ENCODE measurements at regions not wholly inside any gene's neighbourhood (a gene's known extent, or its start where the extent isn't known, plus 50 kb on each side); places are given as distances from the start of the nearest gene placed in this dataset.
"Not testable (repeated sequence)": the region's sequence is repeated elsewhere in the genome, so short reads cannot be mapped to it uniquely, and the experiment has no call there.

GRCh38 chrX:530726-531610, 99.6 kb upstream of the SHOX start:
- H3K9me3 Mint-ChIP-seq, result peaks cover 7 to 22% of the 10 kb centered on the region in 2 donors
- H3K4me3 Mint-ChIP-seq, result no peak overlapping the region
- no peak overlapping the region for H3K27ac Mint-ChIP-seq
- ATAC-seq (replicated peaks), result no peak
- no peak for DNase-seq
- no peaks in the 10 kb centered on the region for H3K27me3 Mint-ChIP-seq
- H3K36me3 Mint-ChIP-seq (ENCODE audit: insufficient read depth), result no peaks in the 10 kb centered on the region
- H3K4me1 Mint-ChIP-seq (ENCODE audit: low read depth in 2 of 2), result no peaks in the 10 kb centered on the region

GRCh38 chrX:531611-531936, 99.0 kb upstream of the SHOX start:
- no peaks in the 10 kb centered on the region for H3K4me1 Mint-ChIP-seq (ENCODE audit: low read depth in 2 of 2)
- H3K27ac Mint-ChIP-seq, result no peak overlapping the region
- DNase-seq, result no peak
- H3K27me3 Mint-ChIP-seq, result no peaks in the 10 kb centered on the region
- H3K9me3 Mint-ChIP-seq, result peaks cover 7 to 22% of the 10 kb centered on the region in 2 donors
- no peaks in the 10 kb centered on the region for H3K36me3 Mint-ChIP-seq (ENCODE audit: insufficient read depth)
- ATAC-seq (replicated peaks), result no peak
- no peak overlapping the region for H3K4me3 Mint-ChIP-seq

- Mint-ChIP-seq H3K4me1 (ENCODE audit: low read depth in 2 of 2) (no peaks in the 10 kb centered on the region), H3K27me3 (no peaks in the 10 kb centered on the region), H3K27ac (no peak overlapping the region), H3K9me3 (peaks cover 0 to 19% of the 10 kb centered on the region in 2 donors), H3K36me3 (ENCODE audit: insufficient read depth) (no peaks in the 10 kb centered on the region), H3K4me3 (no peak overlapping the region)
- DNase-seq (no peak), ATAC-seq (replicated peaks) (no peak)
Observed at GRCh38 chrX:534804-535203, 95.8 kb upstream of the SHOX start.

DNA sequence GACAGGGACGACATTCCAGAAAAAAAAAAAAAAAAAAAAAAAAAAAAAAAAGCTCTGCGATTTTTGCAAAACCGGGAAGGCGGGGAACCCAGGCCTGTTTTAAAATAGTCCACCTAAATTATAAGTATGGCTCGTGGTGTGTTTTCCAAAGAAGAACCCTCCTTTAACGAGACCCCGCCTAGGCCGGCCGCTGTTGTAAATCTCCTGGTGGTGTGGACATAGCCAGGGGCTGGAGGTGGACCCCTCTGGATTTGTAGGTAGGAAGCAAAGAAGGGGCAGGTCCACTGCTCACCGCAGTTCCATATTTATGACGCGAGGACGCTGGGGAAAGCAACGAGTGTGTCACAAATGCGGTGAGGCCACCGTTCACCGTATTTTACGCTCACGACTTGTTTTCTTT, 94.0 kb upstream of the SHOX start:
- H3K4me3 Mint-ChIP-seq, result no peak overlapping the region
- DNase-seq (no peak), ATAC-seq (replicated peaks) (no peak)
- no peak overlapping the region for H3K27ac Mint-ChIP-seq
- peaks cover 0 to 8% of the 10 kb centered on the region in 2 donors for H3K9me3 Mint-ChIP-seq
- H3K36me3 Mint-ChIP-seq (ENCODE audit: insufficient read depth), result no peaks in the 10 kb centered on the region
- H3K27me3 Mint-ChIP-seq, result no peaks in the 10 kb centered on the region
- H3K4me1 Mint-ChIP-seq (ENCODE audit: low read depth in 2 of 2), result no peaks in the 10 kb centered on the region

GRCh38 chrX:537151-537550, 93.4 kb upstream of the SHOX start:
- peaks cover 0 to 11% of the 10 kb centered on the region in 2 donors for H3K9me3 Mint-ChIP-seq
- no peak overlapping the region for H3K27ac Mint-ChIP-seq
- no peaks in the 10 kb centered on the region for H3K36me3 Mint-ChIP-seq (ENCODE audit: insufficient read depth)
- no peak for ATAC-seq (replicated peaks)
- DNase-seq, result no peak
- H3K4me1 Mint-ChIP-seq (ENCODE audit: low read depth in 2 of 2), result no peaks in the 10 kb centered on the region
- H3K4me3 Mint-ChIP-seq, result no peak overlapping the region
- no peaks in the 10 kb centered on the region for H3K27me3 Mint-ChIP-seq

GRCh38 chrX:538311-538710, 92.3 kb upstream of the SHOX start:
- no peak overlapping the region for H3K27ac Mint-ChIP-seq
- no peaks in the 10 kb centered on the region for H3K4me1 Mint-ChIP-seq (ENCODE audit: low read depth in 2 of 2)
- H3K4me3 Mint-ChIP-seq, result no peak overlapping the region
- H3K9me3 Mint-ChIP-seq, result peaks cover 0 to 11% of the 10 kb centered on the region in 2 donors
- no peaks in the 10 kb centered on the region for H3K27me3 Mint-ChIP-seq
- DNase-seq (no peak), ATAC-seq (replicated peaks) (no peak)
- H3K36me3 Mint-ChIP-seq (ENCODE audit: insufficient read depth), result no peaks in the 10 kb centered on the region

- ATAC-seq (replicated peaks); H3K9me3 Mint-ChIP-seq; H3K4me1 Mint-ChIP-seq (ENCODE audit: low read depth in 2 of 2); H3K36me3 Mint-ChIP-seq (ENCODE audit: insufficient read depth); H3K27ac Mint-ChIP-seq; H3K4me3 Mint-ChIP-seq; H3K27me3 Mint-ChIP-seq; DNase-seq: not testable (repeated sequence)
Observed at GRCh38 chrX:541006-541405, 89.6 kb upstream of the SHOX start.

DNA sequence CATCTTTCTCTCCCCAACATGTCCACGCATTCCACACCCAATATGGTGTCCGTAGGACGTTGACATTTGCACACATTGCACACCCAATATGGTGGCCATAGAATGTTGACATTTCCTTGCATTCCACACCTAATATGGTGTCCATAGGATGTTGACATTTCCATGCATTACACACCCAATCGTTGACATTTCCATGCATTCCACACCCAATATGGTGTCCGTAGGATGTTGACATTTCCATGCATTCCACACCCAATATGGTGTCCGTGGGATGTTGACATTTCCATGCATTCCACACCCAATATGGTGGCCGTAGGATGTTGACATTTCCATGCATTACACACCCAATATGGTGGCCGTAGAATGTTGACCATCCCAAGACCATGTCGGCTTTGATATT, 88.4 kb upstream of the SHOX start:
- Mint-ChIP-seq H3K27me3 (no peaks in the 10 kb centered on the region), H3K4me3 (no peak overlapping the region), H3K36me3 (ENCODE audit: insufficient read depth) (no peaks in the 10 kb centered on the region), H3K9me3 (peaks cover 0 to 8% of the 10 kb centered on the region in 2 donors), H3K4me1 (ENCODE audit: low read depth in 2 of 2) (no peaks in the 10 kb centered on the region), H3K27ac (no peak overlapping the region)
- DNase-seq (no peak), ATAC-seq (replicated peaks) (no peak)

- H3K4me1 Mint-ChIP-seq (ENCODE audit: low read depth in 2 of 2), result no peaks in the 10 kb centered on the region
Observed at GRCh38 chrX:545452-545885, 85.1 kb upstream of the SHOX start.

GRCh38 chrX:550514-550913, 80.1 kb upstream of the SHOX start:
- Mint-ChIP-seq H3K4me1 (ENCODE audit: low read depth in 2 of 2) (no peaks in the 10 kb centered on the region), H3K27ac (no peak overlapping the region), H3K27me3 (no peaks in the 10 kb centered on the region), H3K9me3 (peaks cover 23 to 32% of the 10 kb centered on the region in 2 donors), H3K4me3 (no peak overlapping the region), H3K36me3 (ENCODE audit: insufficient read depth) (no peaks in the 10 kb centered on the region)
- no peak for ATAC-seq (replicated peaks)
- no peak for DNase-seq

More at GRCh38 chrX:545452-545885, 85.1 kb upstream of the SHOX start:
- no peaks in the 10 kb centered on the region for H3K36me3 Mint-ChIP-seq (ENCODE audit: insufficient read depth)
- no peak overlapping the region for H3K4me3 Mint-ChIP-seq
- H3K9me3 Mint-ChIP-seq, result peaks cover 18% of the 10 kb centered on the region in 2 donors
- ATAC-seq (replicated peaks) (no peak), DNase-seq (no peak)
- H3K27me3 Mint-ChIP-seq, result no peaks in the 10 kb centered on the region
- no peak overlapping the region for H3K27ac Mint-ChIP-seq

DNA sequence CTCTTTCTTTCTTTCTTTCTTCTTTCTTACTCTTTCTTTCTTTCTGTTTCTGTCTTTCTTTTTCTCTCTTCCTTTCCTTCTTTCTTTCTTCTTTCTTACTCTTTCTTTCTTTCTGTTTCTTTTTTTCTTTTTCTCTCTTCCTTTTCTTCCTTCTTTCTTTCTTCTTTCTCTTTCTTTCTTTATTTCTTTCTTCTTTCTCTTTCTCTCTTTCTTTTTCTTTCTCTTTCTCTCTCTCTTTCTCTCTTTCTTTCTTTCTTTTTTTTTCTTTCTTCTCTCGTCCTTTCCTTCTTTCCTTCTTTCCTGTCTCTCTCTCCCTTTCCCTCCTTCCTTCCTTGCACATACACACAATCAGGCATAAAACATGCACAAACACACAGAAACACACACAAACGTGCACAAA, 79.3 kb upstream of the SHOX start:
- DNase-seq (no peak), ATAC-seq (replicated peaks) (no peak)
- Mint-ChIP-seq H3K27me3 (no peaks in the 10 kb centered on the region), H3K36me3 (ENCODE audit: insufficient read depth) (no peaks in the 10 kb centered on the region), H3K27ac (no peak overlapping the region), H3K4me1 (ENCODE audit: low read depth in 2 of 2) (no peaks in the 10 kb centered on the region), H3K9me3 (peaks cover 24 to 32% of the 10 kb centered on the region in 2 donors), H3K4me3 (no peak overlapping the region)

GRCh38 chrX:552496-552895, 78.1 kb upstream of the SHOX start:
- Mint-ChIP-seq H3K36me3 (ENCODE audit: insufficient read depth) (no peaks in the 10 kb centered on the region), H3K4me1 (ENCODE audit: low read depth in 2 of 2) (no peaks in the 10 kb centered on the region), H3K27ac (no peak overlapping the region), H3K4me3 (no peak overlapping the region), H3K27me3 (no peaks in the 10 kb centered on the region), H3K9me3 (peaks cover 24 to 32% of the 10 kb centered on the region in 2 donors)
- ATAC-seq (replicated peaks) (no peak), DNase-seq (no peak)

DNA sequence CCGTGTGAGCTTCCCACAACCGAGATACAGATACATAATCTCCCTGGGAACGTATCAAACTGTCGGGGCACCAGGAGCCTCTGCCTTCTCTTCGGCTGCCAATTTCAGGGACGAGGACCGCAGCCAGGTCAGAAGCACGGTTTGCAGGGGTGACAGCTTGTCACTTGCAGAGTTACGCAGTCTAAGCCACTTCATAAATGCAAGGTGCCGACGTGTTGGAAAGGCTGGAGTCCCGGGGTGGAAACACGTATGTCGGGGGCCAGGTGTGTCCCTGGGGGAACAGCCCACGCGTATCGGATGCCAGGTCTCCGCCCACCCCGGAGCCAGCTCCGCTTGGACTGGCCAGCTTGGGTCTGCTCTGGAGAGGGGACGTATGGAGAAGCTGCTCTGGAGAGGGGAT, 76.3 kb upstream of the SHOX start:
- H3K27me3 Mint-ChIP-seq, result no peaks in the 10 kb centered on the region
- peaks cover 20 to 26% of the 10 kb centered on the region in 2 donors for H3K9me3 Mint-ChIP-seq
- H3K27ac Mint-ChIP-seq, result no peak overlapping the region
- H3K4me1 Mint-ChIP-seq (ENCODE audit: low read depth in 2 of 2), result no peaks in the 10 kb centered on the region
- H3K36me3 Mint-ChIP-seq (ENCODE audit: insufficient read depth), result no peaks in the 10 kb centered on the region
- no peak for ATAC-seq (replicated peaks)
- DNase-seq, result no peak
- H3K4me3 Mint-ChIP-seq, result no peak overlapping the region
